ENCODE measurements at regions not wholly inside any gene's neighbourhood (a gene's known extent, or its start where the extent isn't known, plus 50 kb on each side); places are given as distances from the start of the nearest gene placed in this dataset.
"Not testable (repeated sequence)": the region's sequence is repeated elsewhere in the genome, so short reads cannot be mapped to it uniquely, and the experiment has no call there.

- intact Hi-C loops (cut with micrococcal nuclease) = no loop called here
Observed at GRCh38 chrX:54615109-54615508, 85.1 kb downstream of the GNL3L start.

- intact Hi-C loops (cut with micrococcal nuclease) = no loop called here
Observed at GRCh38 chrX:54633641-54634040, 103.6 kb downstream of the GNL3L start.

- intact Hi-C loops (cut with micrococcal nuclease) = loop anchor here (1.0 to 5.0 kb wide), 6 partner anchors 109 to 1268 kb away; partner anchors contain the start of genes FAM120C, GNL3L and TSR2
Observed at GRCh38 chrX:54639018-54639345, 109.0 kb downstream of the GNL3L start.

- intact Hi-C loops (cut with micrococcal nuclease) = loop anchor here (1.0 to 5.0 kb wide), 6 partner anchors 109 to 1268 kb away; partner anchors contain the start of genes FAM120C, GNL3L and TSR2
Observed at GRCh38 chrX:54639346-54640102, 109.5 kb downstream of the GNL3L start.

- intact Hi-C loops (cut with micrococcal nuclease) = no loop called here
Observed at GRCh38 chrX:54640103-54640690, 110.2 kb downstream of the GNL3L start.

GRCh38 chrX:54640736-54641135, 110.7 kb downstream of the GNL3L start:
- intact Hi-C loops (cut with micrococcal nuclease) = no loop called here

- intact Hi-C loops (cut with micrococcal nuclease) = no loop called here
Observed at GRCh38 chrX:54641530-54641929, 111.5 kb downstream of the GNL3L start.

GRCh38 chrX:54647607-54648006, 117.6 kb downstream of the GNL3L start:
- intact Hi-C loops (cut with micrococcal nuclease) = not testable (repeated sequence)

- intact Hi-C loops (cut with micrococcal nuclease) = no loop called here
Observed at GRCh38 chrX:54659547-54659946, 129.5 kb downstream of the GNL3L start.

GRCh38 chrX:54675762-54676161, 122.3 kb downstream of the ITIH6 start:
- intact Hi-C loops (cut with micrococcal nuclease) = no loop called here

- intact Hi-C loops (cut with micrococcal nuclease) = no loop called here
Observed at GRCh38 chrX:54695231-54695630, 102.8 kb downstream of the ITIH6 start.

- intact Hi-C loops (cut with micrococcal nuclease) = no loop called here
Observed at GRCh38 chrX:54695816-54696487, 102.1 kb downstream of the ITIH6 start.

All from T-helper 2 cell treated with Interferon-gamma antibody and Interleukin-4, amounts not matched to agents 100 ng/mL and 5 ng/mL, for 36 hours (primary cell).